Naive thymus-derived CD4-positive, alpha-beta T cell (primary cell): ENCODE measurements at regions not wholly inside any gene's neighbourhood (a gene's known extent, or its start where the extent isn't known, plus 50 kb on each side); places are given as distances from the start of the nearest gene placed in this dataset.

Experiments
- ATAC-seq: fragments of 150-1000 bp; cut with Tn5 transposase; 2 replicates; pipeline ENCODE4 v1.10.0; 2021; ENCODE audit warnings: mild to moderate bottlenecking, moderate library complexity
- CTCF ChIA-PET: fragments of 350-600 bp; sonication (Branson Sonifier 250); formaldehyde crosslinking; loops from one replicate; lab custom pipeline; 2021; ENCODE audit warnings: antibody characterized with exemption; lab: Charles Lee
- POLR2A ChIA-PET: fragments of 350-600 bp; sonication (Branson Sonifier 250); formaldehyde crosslinking; loops from one replicate; lab custom pipeline; 2021; ENCODE audit warnings: antibody characterized with exemption, inconsistent platforms; lab: Charles Lee
- DNase-seq, 9 donors: peaks; one replicate each; pipeline versions ENCODE4 v3.0.0 to v3.0.0-alpha.2; 2020 to 2022; ENCODE audit warnings: mixed read lengths in 1 of 9
- H3K27ac ChIP-seq: one replicate; pipeline ENCODE4 v1.7.0; 2013; ENCODE audit warnings: mild to moderate bottlenecking, low read depth, low read length, moderate library complexity
- H3K27me3 ChIP-seq, 2 donors: one replicate each; pipeline ENCODE4 v1.7.0; 2013; ENCODE audit warnings: low read length in 2 of 2, mild to moderate bottlenecking in 2 of 2, moderate library complexity in 2 of 2; ENCODE audit not compliant: control insufficient read depth in 2 of 2, insufficient read depth in 2 of 2
- H3K36me3 ChIP-seq, 3 experiments: 1 replicate in 2 of 3; 2 replicates in 1 of 3; pipeline ENCODE4 v1.7.0; 2013; ENCODE audit warnings: low read length in 3 of 3, mild to moderate bottlenecking in 3 of 3, moderate library complexity in 1 of 3; ENCODE audit not compliant: insufficient read depth in 3 of 3, control insufficient read depth in 2 of 3
- H3K4me1 ChIP-seq, 2 donors: one replicate each; pipeline ENCODE4 v1.7.0; 2013; ENCODE audit warnings: low read length in 2 of 2, mild to moderate bottlenecking in 2 of 2, moderate library complexity in 1 of 2; ENCODE audit not compliant: control insufficient read depth in 2 of 2, insufficient read depth in 2 of 2
- H3K4me3 ChIP-seq: 2 replicates; pipeline ENCODE4 v1.7.0; 2013; ENCODE audit warnings: mild to moderate bottlenecking, low read length
- H3K9me3 ChIP-seq, 3 experiments: 1 replicate in 2 of 3; 2 replicates in 1 of 3; pipeline ENCODE4 v1.7.0; 2013; ENCODE audit warnings: low read length in 3 of 3; ENCODE audit not compliant: control insufficient read depth in 2 of 3
- H3K27ac Mint-ChIP-seq, 9 donors: one replicate each; pipeline ENCODE4 v1.8.0; 2020 to 2022; ENCODE audit warnings: mixed read lengths in 9 of 9, mild to moderate bottlenecking in 8 of 9, moderate library complexity in 5 of 9, inconsistent platforms in 2 of 9
- H3K27me3 Mint-ChIP-seq, 5 donors: one replicate each; pipeline ENCODE4 v1.8.0; 2021 to 2022; ENCODE audit warnings: mixed read lengths in 5 of 5, mild to moderate bottlenecking in 1 of 5
- H3K36me3 Mint-ChIP-seq, 5 donors: one replicate each; pipeline ENCODE4 v1.8.0; 2020 to 2022; ENCODE audit warnings: mixed read lengths in 5 of 5, mild to moderate bottlenecking in 3 of 5, inconsistent platforms in 1 of 5
- H3K4me1 Mint-ChIP-seq, 7 donors: one replicate each; pipeline ENCODE4 v1.8.0; 2020 to 2022; ENCODE audit warnings: mixed read lengths in 7 of 7, mild to moderate bottlenecking in 3 of 7, inconsistent platforms in 1 of 7
- H3K4me3 Mint-ChIP-seq, 10 donors: one replicate each; pipeline ENCODE4 v1.8.0; 2020 to 2022; ENCODE audit warnings: mild to moderate bottlenecking in 10 of 10, mixed read lengths in 10 of 10, moderate library complexity in 6 of 10, inconsistent platforms in 2 of 10
- H3K9me3 Mint-ChIP-seq, 11 donors: one replicate each; pipeline ENCODE4 v1.8.0; 2020 to 2022; ENCODE audit warnings: mixed read lengths in 11 of 11, mild to moderate bottlenecking in 4 of 11, inconsistent platforms in 1 of 11, moderate library complexity in 1 of 11
- intact Hi-C, 2 donors: fragments of 100-400 bp; cut with micrococcal nuclease; formaldehyde crosslinking; loops; one replicate each; pipeline ENCODE4 v1.15.1; 2023

DNA sequence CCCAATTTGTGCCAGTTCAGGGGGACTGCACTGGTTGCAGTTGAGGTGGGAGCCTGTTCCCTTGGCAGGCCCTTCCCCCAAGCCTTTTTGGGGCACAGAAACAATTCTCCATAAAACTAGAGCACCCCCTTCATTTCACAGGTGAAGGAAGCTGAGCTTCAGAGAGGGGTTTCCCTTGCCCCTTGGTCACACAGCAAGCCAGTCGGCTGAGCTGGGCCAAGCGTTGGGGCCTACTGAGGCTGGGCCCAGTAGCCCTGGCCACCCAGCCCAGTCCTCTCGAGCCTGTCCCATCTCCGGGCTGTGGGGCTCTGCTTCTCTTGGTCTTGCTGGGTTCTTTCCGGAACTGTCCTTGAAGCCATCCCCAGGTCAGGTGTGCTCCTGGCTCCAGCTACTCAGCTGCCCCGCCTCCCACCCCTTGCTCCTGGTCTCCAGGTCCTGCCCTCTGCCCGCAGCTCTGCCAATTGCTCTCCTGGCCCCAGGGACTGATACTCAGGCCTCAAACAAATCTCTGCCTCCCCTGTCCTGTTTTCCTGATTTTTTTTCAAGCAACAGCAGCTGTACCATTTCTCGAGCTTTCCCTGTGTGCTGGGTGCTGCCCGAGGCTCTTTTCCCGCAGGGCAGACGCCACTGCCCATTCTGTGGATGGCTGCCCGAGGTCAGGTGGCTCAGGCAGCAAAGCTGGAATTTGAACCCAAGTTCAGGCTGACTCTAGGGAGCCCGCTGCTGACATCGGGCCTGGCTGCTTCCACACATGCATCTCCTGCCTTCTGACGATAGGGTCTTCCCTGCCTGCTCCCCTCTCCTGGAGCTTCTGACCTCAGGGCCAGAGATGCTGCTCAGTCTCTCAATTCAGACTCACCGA is 87.4 kb upstream of the NKD1 start:
- Mint-ChIP-seq H3K4me1 (peaks cover 4 to 21% (median 12%) of the 10 kb centered on the region in 7 donors), H3K9me3 (peaks cover 0 to 4% (median 0%) of the 10 kb centered on the region in 11 donors), H3K27me3 (peaks cover 0 to 13% (median 0%) of the 10 kb centered on the region in 5 donors), H3K4me3 (no peak overlapping the region), H3K27ac (peak overlapping the region in 1 of 9 donors; percentile 82), H3K36me3 (no peaks in the 10 kb centered on the region)
- Histone ChIP-seq H3K4me3 (no peak overlapping the region), H3K27ac (no peak overlapping the region), H3K36me3 (no peaks in the 10 kb centered on the region), H3K4me1 (no peaks in the 10 kb centered on the region), H3K9me3 (no peaks in the 10 kb centered on the region), H3K27me3 (no peaks in the 10 kb centered on the region)
- CTCF ChIA-PET = no interaction called here
- ATAC-seq (no peak), DNase-seq (no peak)
- intact Hi-C loops = no loop called here
- POLR2A ChIA-PET = no interaction called here

DNA sequence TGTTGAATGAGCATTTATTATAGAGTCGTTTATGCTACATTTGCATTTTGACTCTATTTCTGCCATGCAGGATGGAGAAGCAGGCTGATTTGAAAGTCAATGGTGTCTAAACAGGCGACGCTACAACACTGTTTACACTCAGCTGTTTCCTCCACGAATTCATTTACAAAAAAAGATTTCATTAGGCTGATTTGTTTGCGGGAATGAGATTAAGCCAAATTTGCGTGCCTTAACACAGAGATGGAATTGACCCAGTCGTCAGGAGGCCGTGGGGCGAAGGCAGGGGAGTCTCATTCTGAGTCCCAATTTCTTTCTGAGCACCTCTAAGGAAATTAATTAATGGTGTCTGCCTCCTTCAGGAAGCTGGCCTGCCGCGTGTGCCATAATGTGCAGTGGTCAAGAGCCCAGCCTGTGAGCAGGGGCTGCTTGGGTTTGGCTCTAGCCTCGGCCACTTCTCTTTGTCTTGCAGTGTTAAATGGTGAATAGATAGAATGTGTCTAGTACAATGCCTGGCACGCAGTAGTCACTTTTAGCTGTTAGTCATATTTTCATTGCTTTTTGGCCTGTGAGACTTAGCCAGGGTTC is 88.6 kb upstream of the NKD1 start:
- Mint-ChIP-seq H3K36me3 (no peaks in the 10 kb centered on the region), H3K9me3 (peaks cover 0 to 4% (median 0%) of the 10 kb centered on the region in 11 donors), H3K4me3 (no peak overlapping the region), H3K27me3 (peaks cover 0 to 7% (median 0%) of the 10 kb centered on the region in 5 donors), H3K27ac (no peak overlapping the region), H3K4me1 (peaks cover 5 to 21% (median 12%) of the 10 kb centered on the region in 7 donors)
- intact Hi-C loops = no loop called here
- H3K27me3 ChIP-seq = no peaks in the 10 kb centered on the region
- H3K36me3 ChIP-seq = no peaks in the 10 kb centered on the region
- DNase-seq (no peak), ATAC-seq (no peak)
- H3K4me1 ChIP-seq = no peaks in the 10 kb centered on the region
- CTCF ChIA-PET = no interaction called here
- H3K9me3 ChIP-seq = no peaks in the 10 kb centered on the region
- POLR2A ChIA-PET = no interaction called here
- H3K4me3 ChIP-seq = no peak overlapping the region
- no peak overlapping the region for H3K27ac ChIP-seq

DNA sequence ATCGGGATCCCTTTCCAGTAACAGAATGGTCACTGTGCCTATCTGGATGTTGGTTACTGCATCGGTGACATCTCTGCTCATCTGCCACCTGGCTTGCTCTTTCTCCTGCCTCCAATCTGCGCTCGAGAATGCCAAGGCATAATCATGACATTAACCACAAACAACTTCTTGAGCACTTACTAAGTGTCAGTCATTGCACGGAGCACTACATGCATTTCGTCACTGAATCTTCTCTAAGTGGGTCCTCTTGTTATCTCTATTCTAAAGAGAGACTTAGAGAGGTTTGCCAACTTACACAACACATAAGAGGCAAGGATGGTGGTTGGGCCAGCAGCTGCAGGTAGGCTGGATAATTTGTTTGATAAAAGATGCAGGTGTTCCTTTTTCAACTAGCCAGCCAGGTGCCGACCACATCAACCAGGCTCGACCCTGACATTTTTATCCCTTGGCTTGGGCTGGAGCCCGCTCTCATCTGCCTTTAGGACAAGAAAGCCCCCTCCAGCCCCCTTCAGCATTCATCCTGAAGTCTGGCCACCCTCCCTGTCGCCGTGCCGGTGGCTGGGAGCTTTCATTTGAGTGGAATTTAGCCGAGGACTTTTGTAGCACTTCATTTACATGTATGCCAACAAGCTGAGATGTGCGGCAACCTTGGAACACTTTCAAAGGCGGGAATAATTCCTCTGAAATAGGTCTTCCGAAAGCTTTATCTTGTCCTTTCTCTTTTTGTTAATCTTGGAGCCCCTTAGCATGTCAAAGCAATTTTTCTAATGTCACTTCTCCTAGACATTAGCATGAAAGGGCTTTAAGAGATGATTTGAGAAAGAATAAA is 89.3 kb upstream of the NKD1 start:
- Histone ChIP-seq H3K9me3 (no peaks in the 10 kb centered on the region), H3K27me3 (no peaks in the 10 kb centered on the region), H3K36me3 (no peaks in the 10 kb centered on the region), H3K4me1 (no peaks in the 10 kb centered on the region), H3K4me3 (no peak overlapping the region), H3K27ac (no peak overlapping the region)
- H3K27ac Mint-ChIP-seq = no peak overlapping the region
- peaks cover 0 to 3% (median 0%) of the 10 kb centered on the region in 5 donors for H3K27me3 Mint-ChIP-seq
- ChIA-PET CTCF (no interaction called here), POLR2A (no interaction called here)
- ATAC-seq (no peak), DNase-seq (no peak)
- H3K4me3 Mint-ChIP-seq = no peak overlapping the region
- peaks cover 5 to 21% (median 12%) of the 10 kb centered on the region in 7 donors for H3K4me1 Mint-ChIP-seq
- H3K36me3 Mint-ChIP-seq = no peaks in the 10 kb centered on the region
- peaks cover 0 to 4% (median 0%) of the 10 kb centered on the region in 11 donors for H3K9me3 Mint-ChIP-seq
- intact Hi-C loops = no loop called here

DNA sequence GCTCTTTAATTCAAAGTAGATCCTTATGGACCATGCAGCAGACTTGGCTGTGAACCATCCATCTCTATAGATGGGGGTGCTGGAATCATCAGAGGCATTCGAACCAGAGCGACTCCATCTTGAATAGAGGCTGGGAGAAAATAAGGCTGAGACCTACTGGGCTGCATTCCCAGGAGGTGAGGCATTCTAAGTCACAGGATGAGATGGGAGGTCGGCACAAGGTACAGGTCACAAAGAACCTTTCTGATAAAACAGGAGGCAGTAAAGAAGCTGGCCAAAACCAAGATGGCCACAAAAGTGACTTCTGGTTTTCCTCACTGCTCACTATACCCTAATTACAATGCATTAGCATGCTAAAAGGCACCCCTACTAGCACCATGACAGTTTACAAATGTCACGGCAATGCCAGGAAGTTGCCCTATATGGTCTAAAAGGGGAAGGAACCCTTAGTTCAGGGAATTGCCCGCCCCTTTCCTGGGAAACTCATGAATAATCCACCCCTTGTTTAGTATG is 89.2 kb upstream of the BRD7 start:
- intact Hi-C loops = no loop called here
- Histone ChIP-seq H3K9me3 (no peaks in the 10 kb centered on the region), H3K4me1 (no peaks in the 10 kb centered on the region), H3K27ac (no peak overlapping the region), H3K27me3 (no peaks in the 10 kb centered on the region), H3K4me3 (no peak overlapping the region), H3K36me3 (no peaks in the 10 kb centered on the region)
- no peaks in the 10 kb centered on the region for H3K36me3 Mint-ChIP-seq
- peaks cover 5 to 20% (median 11%) of the 10 kb centered on the region in 7 donors for H3K4me1 Mint-ChIP-seq
- POLR2A ChIA-PET = no interaction called here
- H3K27me3 Mint-ChIP-seq = peaks cover 0 to 3% (median 0%) of the 10 kb centered on the region in 5 donors
- ATAC-seq = no peak
- no peak for DNase-seq
- H3K27ac Mint-ChIP-seq = no peak overlapping the region
- CTCF ChIA-PET = no interaction called here
- no peak overlapping the region for H3K4me3 Mint-ChIP-seq
- H3K9me3 Mint-ChIP-seq = peaks cover 0 to 4% (median 0%) of the 10 kb centered on the region in 11 donors

DNA sequence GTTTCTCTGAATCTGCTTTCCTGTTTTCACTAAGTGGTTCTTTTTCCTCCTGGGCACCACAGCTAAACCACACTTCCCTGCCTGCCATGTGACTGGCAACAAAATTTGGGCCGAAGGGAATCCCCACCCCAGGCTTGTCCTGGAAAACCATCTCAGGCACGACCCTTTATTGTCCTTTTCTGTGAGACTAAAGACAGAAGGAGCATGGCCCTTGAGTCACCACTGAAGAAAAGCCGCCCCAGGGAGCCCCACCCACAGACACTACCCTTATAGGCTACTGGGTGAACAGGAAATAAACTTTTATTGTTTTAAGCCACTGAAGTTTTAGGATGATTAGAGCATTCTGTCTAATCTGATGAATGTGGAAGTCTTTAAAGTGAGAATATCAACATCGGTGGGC is 88.6 kb upstream of the BRD7 start:
- no peak for ATAC-seq
- no peak overlapping the region for H3K4me3 ChIP-seq
- Mint-ChIP-seq H3K27ac (peak overlapping the region in 1 of 9 donors; percentile 44), H3K4me1 (peaks cover 5 to 16% (median 9%) of the 10 kb centered on the region in 7 donors), H3K4me3 (peak overlapping the region in 1 of 10 donors; percentile 14), H3K27me3 (peaks cover 0 to 3% (median 0%) of the 10 kb centered on the region in 5 donors), H3K9me3 (peaks cover 0 to 4% (median 0%) of the 10 kb centered on the region in 11 donors), H3K36me3 (no peaks in the 10 kb centered on the region)
- no peak overlapping the region for H3K27ac ChIP-seq
- intact Hi-C loops = no loop called here
- H3K36me3 ChIP-seq = no peaks in the 10 kb centered on the region
- no peaks in the 10 kb centered on the region for H3K9me3 ChIP-seq
- H3K4me1 ChIP-seq = no peaks in the 10 kb centered on the region
- ChIA-PET POLR2A (no interaction called here), CTCF (no interaction called here)
- no peak for DNase-seq
- H3K27me3 ChIP-seq = no peaks in the 10 kb centered on the region

DNA sequence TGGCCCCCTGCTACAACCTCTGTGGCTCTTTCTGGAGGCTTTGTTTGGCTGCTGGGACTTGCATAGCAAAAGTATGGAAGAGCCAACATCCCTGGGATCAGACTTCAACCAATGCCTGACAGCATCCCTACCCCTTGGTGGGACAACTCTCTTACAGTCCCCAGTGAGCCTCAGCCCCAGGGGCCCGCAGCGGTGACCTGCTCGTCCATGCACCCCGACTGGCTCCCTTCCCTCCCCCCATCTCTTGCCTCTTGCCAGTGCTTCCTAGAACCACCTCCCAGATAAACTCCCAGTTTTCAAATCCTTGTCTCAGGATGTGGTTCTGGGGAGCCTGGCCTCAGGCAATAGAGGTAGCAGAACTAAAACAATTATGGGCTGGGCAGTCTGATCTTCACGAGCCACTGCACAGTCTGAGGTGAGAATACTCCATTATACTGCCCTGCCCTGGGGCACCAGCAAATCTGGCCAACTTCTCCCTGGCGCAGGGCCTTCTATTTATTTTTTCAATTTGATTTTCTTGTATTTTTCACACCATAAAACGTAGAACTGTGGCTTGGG is 86.6 kb upstream of the BRD7 start:
- Mint-ChIP-seq H3K4me3 (no peak overlapping the region), H3K4me1 (peaks cover 5 to 16% (median 9%) of the 10 kb centered on the region in 7 donors), H3K27ac (no peak overlapping the region), H3K36me3 (no peaks in the 10 kb centered on the region), H3K9me3 (peaks cover 0 to 4% (median 0%) of the 10 kb centered on the region in 11 donors), H3K27me3 (peaks cover 0 to 4% (median 0%) of the 10 kb centered on the region in 5 donors)
- Histone ChIP-seq H3K36me3 (no peaks in the 10 kb centered on the region), H3K4me1 (no peaks in the 10 kb centered on the region), H3K27me3 (no peaks in the 10 kb centered on the region), H3K4me3 (no peak overlapping the region), H3K27ac (no peak overlapping the region), H3K9me3 (no peaks in the 10 kb centered on the region)
- DNase-seq = no peak
- no peak for ATAC-seq
- ChIA-PET POLR2A (interaction anchor here (1.1 kb wide), 1 partner anchor 18 kb away, joined by 3 read pairs; no protein-coding TSS in a partner anchor), CTCF (no interaction called here)
- intact Hi-C loops = no loop called here
